HG03135 (cell line): ENCODE measurements at regions not wholly inside any gene's neighbourhood (a gene's known extent, or its start where the extent isn't known, plus 50 kb on each side); places are given as distances from the start of the nearest gene placed in this dataset.
"Not testable (repeated sequence)": the region's sequence is repeated elsewhere in the genome, so short reads cannot be mapped to it uniquely, and the experiment has no call there.

ENCODE experiments used
- ATAC-seq: cut with Tn5 transposase; IDR thresholded peaks from one replicate; pipeline ENCODE4 v1.9.1; 2021; ENCODE audit warnings: mild to moderate bottlenecking, moderate library complexity; ENCODE audit not compliant: unreplicated experiment

DNA sequence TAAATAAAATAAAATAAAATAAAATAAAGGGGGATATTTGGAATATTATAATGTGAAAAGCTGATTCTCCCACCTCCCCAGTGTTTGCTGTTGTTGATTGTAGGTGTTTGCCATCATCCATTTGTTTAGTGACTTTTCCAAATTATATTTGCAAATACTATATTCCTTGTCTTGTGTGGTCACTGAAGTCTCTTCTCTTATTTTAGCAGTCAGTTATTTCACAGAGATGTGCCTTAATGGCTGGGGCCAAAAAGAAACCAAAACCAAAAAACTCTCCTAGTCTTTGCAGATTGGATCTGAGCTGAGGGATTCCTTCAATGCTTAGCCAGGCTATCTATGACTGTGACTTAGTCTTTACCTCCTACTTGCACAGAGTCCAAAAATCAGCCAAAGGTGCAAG lies 70.9 kb upstream of the ZNF169 start:
- ATAC-seq, result no peak

DNA sequence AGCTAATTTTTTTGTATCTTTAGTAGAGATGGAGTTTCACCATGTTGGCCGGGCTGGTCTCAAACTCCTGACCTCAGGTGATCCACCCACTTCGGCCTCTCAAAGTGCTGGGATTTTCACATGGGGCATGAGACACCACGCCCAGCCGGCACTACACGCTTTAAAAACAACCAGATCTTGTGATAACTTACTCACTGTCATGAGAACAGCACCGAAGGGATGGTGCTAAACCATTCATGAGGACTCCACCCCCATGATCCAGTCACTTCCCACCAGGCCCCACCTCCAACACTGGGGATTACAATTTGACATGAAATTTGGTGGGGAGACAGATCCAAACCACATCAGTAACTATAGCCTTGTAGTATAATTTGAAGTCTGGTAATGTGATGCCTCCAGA lies 67.4 kb upstream of the ZNF169 start:
- ATAC-seq, result not testable (repeated sequence)

DNA sequence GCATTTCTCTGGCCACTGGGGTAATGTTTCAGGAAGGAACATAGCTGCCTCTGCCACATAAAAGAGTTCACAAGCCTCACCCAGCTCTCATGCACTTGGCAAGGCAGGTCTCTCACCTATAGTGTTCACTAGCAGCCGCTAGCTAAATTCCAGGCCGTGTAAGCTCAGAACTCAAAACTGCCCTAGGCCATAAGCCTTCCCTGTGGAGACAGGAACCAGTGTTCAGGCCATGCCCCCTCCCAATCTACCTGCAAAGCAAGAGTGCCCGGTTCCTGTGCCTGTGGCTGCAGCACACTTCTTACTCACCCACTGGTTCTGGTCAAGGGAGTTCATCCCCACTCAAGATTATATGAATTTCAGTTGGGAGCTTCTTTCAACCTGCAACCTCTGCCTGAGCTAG lies 60.7 kb upstream of the ZNF169 start:
- no peak for ATAC-seq

DNA sequence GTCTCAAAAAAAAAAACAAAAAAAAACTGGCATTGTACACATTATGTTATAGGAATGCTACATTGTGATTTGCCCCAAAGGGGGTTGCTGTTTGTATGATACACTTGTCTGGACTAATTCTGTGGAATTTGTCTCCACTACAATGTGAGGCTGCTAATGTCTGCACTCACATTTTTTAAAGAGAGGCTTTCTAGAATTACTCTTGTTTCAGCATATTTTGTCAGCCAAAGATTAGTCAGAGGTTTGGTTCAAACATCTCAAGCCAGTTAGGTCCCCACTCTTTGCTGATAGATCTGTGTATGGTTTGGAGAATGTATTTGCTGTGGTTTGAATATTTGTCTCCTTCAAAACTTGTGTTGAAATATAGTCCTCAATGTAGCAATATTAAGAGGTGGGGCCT lies 59.3 kb upstream of the ZNF169 start:
- no peak for ATAC-seq

DNA sequence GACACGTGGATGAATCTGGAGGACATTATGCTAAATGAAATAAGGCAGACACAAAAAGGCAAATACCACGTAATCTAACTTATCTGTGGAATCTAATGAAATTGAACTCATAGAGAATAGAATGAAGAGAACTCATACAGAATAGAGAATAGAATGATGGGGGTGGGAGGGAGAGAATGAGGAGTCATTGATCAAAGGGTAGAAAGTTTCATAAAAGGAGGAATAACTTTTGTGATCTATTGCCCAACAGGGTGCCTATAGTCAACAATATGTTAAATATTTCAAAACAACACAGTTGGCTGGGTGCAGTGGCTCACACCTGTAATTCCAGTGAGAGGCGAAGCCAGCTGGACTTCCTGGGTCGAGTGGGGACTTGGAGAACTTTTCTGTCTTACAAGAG lies 54.9 kb upstream of the ZNF169 start:
- ATAC-seq, result no peak

DNA sequence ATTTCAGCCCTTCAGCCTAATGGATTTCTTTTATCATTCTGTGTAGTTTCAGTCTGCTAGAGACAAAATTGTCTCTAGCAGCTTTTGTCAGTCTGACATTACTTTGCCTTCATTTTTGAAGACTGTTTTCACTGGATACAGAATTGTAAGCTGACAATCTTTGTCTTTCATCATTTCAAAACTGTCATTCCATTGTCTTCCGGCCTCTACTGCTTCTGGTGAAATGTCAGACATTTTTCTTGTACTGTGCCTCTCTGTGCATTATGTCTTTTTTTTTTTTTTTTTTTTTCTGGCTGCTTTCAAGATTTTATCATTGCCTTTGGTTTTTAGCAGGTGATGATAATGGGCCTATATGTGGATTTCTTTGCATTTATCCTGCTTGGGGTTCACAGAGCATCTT lies 51.3 kb upstream of the ZNF169 start:
- no peak for ATAC-seq
